ENCODE measurements at regions not wholly inside any gene's neighbourhood (a gene's known extent, or its start where the extent isn't known, plus 50 kb on each side); places are given as distances from the start of the nearest gene placed in this dataset.

GRCh38 chr5:173793648-173794548 is 94.3 kb upstream of the CPEB4 start:
- no peak for DNase-seq (ENCODE audit: low read depth)
- H3K4me3 ChIP-seq (ENCODE audit: low read depth, low read length): no peak overlapping the region
- TF ChIP-seq, protein P1, sequence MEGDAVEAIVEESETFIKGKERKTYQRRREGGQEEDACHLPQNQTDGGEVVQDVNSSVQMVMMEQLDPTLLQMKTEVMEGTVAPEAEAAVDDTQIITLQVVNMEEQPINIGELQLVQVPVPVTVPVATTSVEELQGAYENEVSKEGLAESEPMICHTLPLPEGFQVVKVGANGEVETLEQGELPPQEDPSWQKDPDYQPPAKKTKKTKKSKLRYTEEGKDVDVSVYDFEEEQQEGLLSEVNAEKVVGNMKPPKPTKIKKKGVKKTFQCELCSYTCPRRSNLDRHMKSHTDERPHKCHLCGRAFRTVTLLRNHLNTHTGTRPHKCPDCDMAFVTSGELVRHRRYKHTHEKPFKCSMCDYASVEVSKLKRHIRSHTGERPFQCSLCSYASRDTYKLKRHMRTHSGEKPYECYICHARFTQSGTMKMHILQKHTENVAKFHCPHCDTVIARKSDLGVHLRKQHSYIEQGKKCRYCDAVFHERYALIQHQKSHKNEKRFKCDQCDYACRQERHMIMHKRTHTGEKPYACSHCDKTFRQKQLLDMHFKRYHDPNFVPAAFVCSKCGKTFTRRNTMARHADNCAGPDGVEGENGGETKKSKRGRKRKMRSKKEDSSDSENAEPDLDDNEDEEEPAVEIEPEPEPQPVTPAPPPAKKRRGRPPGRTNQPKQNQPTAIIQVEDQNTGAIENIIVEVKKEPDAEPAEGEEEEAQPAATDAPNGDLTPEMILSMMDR (IDR thresholded peaks at IDR 0.05; ENCODE audit: control insufficient read depth, extremely low read depth, insufficient read depth): no peak

DNA sequence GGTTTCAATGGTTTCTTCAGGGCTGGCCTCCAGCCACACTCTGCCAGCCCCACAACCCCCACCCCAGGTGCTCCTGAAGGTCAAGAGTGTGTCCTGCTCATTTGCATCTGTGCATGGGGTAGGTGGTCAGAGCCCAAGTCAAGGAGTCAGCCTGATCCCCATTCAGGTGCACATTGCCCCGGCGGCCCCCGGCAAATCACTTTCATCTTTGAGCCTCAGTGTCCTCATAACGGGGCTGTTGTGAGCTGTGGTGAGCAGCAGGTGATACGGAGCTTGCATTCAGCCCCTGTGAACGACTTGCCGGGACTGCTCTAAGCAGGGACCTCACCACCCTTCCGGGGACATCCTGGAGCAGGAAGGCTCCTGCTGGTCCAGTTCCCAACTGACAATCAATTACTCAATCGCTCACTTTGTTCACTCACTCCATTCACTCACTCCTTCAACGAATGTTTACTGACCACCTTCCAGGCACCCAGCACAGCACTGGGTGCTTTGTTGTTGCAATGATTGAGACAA is 93.2 kb upstream of the CPEB4 start:
- DNase-seq (ENCODE audit: low read depth): no peak
- TF ChIP-seq, protein P1 (IDR thresholded peaks at IDR 0.05; ENCODE audit: control insufficient read depth, extremely low read depth, insufficient read depth): no peak
- H3K4me3 ChIP-seq (ENCODE audit: low read depth, low read length): no peak overlapping the region

GRCh38 chr5:173795601-173796000 is 92.5 kb upstream of the CPEB4 start:
- TF ChIP-seq, protein P1 (IDR thresholded peaks at IDR 0.05; ENCODE audit: control insufficient read depth, extremely low read depth, insufficient read depth): no peak
- DNase-seq (ENCODE audit: low read depth): no peak
- no peak overlapping the region for H3K4me3 ChIP-seq (ENCODE audit: low read depth, low read length)

DNA sequence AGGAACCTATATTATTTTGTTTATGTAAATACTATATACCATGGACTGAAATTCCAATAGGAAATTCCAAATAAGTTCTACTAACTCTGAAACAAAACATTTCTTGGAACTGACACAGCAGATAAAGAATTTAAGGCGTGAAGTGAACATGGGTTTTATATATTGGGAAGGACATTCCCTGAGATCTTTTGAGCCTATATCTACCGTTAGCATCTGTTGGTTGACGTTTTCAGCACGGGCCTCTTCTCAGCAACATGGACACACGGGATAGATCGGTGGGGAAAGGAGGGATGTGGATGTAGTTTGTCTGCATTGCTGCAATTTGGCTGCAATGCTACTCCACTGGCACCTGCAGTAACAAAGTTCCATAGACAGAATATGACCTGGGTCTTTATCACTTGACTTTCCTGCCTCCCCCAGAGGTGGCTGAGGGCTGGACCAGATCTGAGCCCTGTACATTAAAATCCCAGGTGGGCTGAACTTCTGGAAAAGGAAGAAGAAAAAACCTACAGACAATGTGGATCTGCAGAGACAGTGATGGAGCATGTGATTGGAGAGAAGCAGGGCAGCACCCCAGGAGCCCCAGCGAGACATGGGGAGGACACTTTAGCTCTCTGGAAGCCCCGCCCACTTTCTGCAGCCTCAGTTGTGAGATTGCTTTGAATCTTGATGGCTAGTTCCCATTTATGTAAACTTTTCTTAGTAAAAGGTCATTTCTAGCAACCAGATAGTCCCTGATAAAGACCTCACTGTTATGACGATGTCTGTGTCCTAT is 91.2 kb upstream of the CPEB4 start:
- no peak for DNase-seq (ENCODE audit: low read depth)
- no peak overlapping the region for H3K4me3 ChIP-seq (ENCODE audit: low read depth, low read length)
- TF ChIP-seq, protein P1 (IDR thresholded peaks at IDR 0.05; ENCODE audit: control insufficient read depth, extremely low read depth, insufficient read depth): no peak

DNA sequence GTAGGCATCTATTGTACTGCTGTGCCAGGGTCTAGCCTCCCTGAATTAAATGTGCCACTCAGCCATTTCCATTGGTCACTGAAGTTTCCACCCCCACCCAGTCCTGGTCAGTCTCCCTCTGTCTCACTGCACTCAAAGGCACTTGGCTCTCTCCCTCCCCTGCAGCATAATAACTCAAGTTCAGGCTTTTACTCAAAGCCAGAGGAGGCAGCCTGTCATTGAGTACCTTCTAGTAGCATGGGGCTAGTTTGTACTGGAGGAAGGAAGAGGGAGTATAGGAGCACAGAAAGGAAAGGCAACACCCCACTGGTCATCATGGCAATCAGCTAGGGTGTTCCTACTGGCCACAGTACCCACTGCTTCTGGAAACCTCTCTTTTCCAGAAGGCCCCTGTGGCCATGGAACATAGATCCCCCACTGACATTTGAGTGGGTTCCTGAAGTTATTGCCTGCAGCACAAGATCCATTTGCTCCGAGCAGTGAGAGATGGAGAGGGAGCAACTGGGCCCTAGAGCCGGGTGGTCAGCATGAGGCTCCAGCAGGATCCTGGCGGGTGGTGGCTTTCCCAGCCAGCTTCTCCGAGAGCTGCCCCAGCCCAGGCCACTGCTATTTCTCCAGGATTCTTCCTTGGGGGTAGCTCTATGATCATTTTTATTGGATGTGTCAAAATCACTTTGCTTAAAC is 89.9 kb upstream of the CPEB4 start:
- TF ChIP-seq, protein P1 (IDR thresholded peaks at IDR 0.05; ENCODE audit: control insufficient read depth, extremely low read depth, insufficient read depth): no peak
- H3K4me3 ChIP-seq (ENCODE audit: low read depth, low read length): no peak overlapping the region
- no peak for DNase-seq (ENCODE audit: low read depth)

DNA sequence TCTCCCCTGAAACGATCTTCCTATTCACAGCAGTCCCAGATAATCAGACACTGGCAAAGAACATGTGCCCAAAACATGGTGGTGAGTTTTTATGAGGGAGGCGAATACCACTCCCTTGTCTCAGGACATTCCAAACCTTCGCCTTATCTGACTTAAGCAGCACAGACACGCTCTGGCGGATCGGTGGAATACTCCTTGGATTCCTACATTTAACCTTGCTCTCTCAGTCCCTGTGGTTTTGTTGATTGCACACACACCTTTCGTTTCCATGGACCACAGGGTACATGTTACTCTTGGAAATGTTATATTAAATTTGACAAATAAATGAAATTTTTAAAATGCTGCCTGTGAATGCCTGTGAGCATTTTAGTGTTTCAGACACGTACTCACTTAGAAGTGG is 87.8 kb upstream of the CPEB4 start:
- DNase-seq (ENCODE audit: low read depth): no peak
- TF ChIP-seq, protein P1 (IDR thresholded peaks at IDR 0.05; ENCODE audit: control insufficient read depth, extremely low read depth, insufficient read depth): no peak
- H3K4me3 ChIP-seq (ENCODE audit: low read depth, low read length): no peak overlapping the region
